Tibial nerve (tissue), 4 donors: ENCODE measurements at regions not wholly inside any gene's neighbourhood (a gene's known extent, or its start where the extent isn't known, plus 50 kb on each side); places are given as distances from the start of the nearest gene placed in this dataset.

Experiments used
- DNase-seq, 2 donors: peaks; one replicate each; pipeline ENCODE4 v3.0.0-alpha.2; 2019; ENCODE audit warnings: low spot score in 2 of 2
- H3K27ac ChIP-seq, 4 donors: fragments of 200-600 bp; sonication (generic) in 3 of 4; one replicate each; pipeline ENCODE4 v1.5.1; 2017 to 2019; ENCODE audit warnings: mild to moderate bottlenecking in 1 of 4
- H3K27me3 ChIP-seq, 2 donors: fragments of 200-600 bp; sonication (generic) in 1 of 2; one replicate each; pipeline versions ENCODE4 v1.5.1 to v1.6.0; 2017 to 2019
- H3K36me3 ChIP-seq, 3 donors: fragments of 200-600 bp; sonication (generic); one replicate each; pipeline ENCODE4 v1.5.1; 2018 to 2019
- H3K4me1 ChIP-seq, 4 donors: fragments of 200-600 bp; sonication (generic) in 3 of 4; one replicate each; pipeline ENCODE4 v1.5.1; 2017 to 2019
- H3K4me3 ChIP-seq, 4 donors: fragments of 200-600 bp; sonication (generic) in 3 of 4; one replicate each; pipeline ENCODE4 v1.5.1; 2017 to 2019; ENCODE audit warnings: mild to moderate bottlenecking in 1 of 4, moderate library complexity in 1 of 4
- H3K9me3 ChIP-seq, 4 donors: fragments of 200-600 bp; sonication (generic) in 3 of 4; one replicate each; pipeline ENCODE4 v1.5.1; 2017 to 2019
- EP300 ChIP-seq, 2 donors: sonication (generic); formaldehyde crosslinking; IDR thresholded peaks; one replicate each; pipeline ENCODE4 v1.6.1; 2017; ENCODE audit warnings: antibody characterized with exemption in 2 of 2, mild to moderate bottlenecking in 1 of 2
- POLR2A ChIP-seq, 2 donors: fragments of 450-650 bp; IDR thresholded peaks; one replicate each; pipeline ENCODE4 v1.6.1; 2017; ENCODE audit warnings: antibody characterized with exemption in 2 of 2, mild to moderate bottlenecking in 2 of 2, moderate library complexity in 2 of 2
- WGBS, 2 donors: methylation state at CpG; one replicate each; pipeline ENCODE4 v1.1.5; 2018; 5-methylcytosine and 5-hydroxymethylcytosine counted together
- TF ChIP-seq, protein P1 (sequence below), 5 experiments: fragments of 200-600 bp in 3 of 5; fragments of 450-650 bp in 2 of 5; sonication (generic) in 3 of 5; IDR thresholded peaks; one replicate each; pipeline ENCODE4 v1.5.1; 2016 to 2019; ENCODE audit warnings: antibody characterized with exemption in 5 of 5, mild to moderate bottlenecking in 3 of 5, moderate library complexity in 2 of 5

DNA sequence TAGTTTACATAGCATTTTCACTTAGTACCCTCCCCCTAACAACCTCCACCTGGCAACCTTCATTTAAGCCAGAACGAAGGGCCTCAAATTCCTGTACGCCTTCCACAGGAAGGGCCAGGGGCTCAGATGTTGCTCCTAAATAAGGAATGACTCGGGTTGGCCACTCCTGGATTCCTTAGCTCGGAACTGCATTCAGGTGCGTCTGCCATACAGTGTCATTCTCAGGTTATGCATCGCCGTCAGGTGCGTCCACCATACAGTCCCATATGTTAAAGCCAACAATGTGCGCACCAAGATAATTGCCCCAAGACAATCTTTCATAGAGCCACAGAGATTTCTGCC is 53.5 kb upstream of the USP3 start:
- 95% methylated on average over 9 of the region's 9 CpGs for WGBS, 2 donors

DNA sequence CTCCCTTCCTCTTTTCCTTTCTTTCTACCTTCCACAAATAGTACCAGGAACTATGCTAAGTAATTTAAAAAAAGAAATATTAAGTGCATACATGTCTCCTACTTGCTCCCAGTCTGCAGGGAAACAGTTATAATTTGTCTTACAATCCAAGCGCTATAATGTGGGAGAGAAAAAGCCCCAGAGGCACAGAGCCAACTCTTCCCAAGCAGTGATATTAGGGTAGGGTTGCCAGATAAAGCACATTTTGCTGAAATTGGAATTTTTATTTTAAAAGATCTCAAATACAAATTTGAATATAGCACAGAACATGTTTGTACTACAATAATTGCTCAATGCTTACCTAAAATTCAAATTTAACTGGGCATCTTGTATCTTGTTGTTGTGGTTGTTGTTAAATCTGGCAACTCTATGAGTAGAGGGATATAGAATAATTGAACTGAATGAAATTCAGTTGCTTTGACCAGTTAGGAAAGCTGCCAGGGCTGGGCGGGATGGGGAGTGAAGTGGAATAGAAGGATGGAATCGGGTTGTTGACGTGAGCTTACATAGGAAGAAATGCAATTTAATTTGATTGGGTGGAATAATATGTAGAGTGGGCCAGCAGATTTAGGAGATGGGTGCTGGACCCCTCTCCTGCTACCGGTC is 52.6 kb upstream of the USP3 start:
- Histone ChIP-seq H3K4me3 (no peak overlapping the region), H3K27ac (no peak overlapping the region), H3K27me3 (no peaks in the 10 kb centered on the region), H3K9me3 (no peaks in the 10 kb centered on the region), H3K36me3 (no peaks in the 10 kb centered on the region), H3K4me1 (peaks cover 0 to 14% (median 3%) of the 10 kb centered on the region in 4 donors)
- TF ChIP-seq, protein P1, sequence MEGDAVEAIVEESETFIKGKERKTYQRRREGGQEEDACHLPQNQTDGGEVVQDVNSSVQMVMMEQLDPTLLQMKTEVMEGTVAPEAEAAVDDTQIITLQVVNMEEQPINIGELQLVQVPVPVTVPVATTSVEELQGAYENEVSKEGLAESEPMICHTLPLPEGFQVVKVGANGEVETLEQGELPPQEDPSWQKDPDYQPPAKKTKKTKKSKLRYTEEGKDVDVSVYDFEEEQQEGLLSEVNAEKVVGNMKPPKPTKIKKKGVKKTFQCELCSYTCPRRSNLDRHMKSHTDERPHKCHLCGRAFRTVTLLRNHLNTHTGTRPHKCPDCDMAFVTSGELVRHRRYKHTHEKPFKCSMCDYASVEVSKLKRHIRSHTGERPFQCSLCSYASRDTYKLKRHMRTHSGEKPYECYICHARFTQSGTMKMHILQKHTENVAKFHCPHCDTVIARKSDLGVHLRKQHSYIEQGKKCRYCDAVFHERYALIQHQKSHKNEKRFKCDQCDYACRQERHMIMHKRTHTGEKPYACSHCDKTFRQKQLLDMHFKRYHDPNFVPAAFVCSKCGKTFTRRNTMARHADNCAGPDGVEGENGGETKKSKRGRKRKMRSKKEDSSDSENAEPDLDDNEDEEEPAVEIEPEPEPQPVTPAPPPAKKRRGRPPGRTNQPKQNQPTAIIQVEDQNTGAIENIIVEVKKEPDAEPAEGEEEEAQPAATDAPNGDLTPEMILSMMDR (IDR thresholded peaks at IDR 0.05): no peak
- TF ChIP-seq EP300 (IDR thresholded peaks at IDR 0.05): no peak
- no peak for TF ChIP-seq POLR2A (IDR thresholded peaks at IDR 0.05)
- 83 to 91% methylated on average over 5 of the region's 5 CpGs for WGBS, 2 donors
- no peak for DNase-seq

More for the DNA sequence above, 53.5 kb upstream of the USP3 start:
- no peak overlapping the region for H3K4me3 ChIP-seq
- H3K27ac ChIP-seq: no peak overlapping the region
- H3K27me3 ChIP-seq: no peaks in the 10 kb centered on the region
- H3K9me3 ChIP-seq: no peaks in the 10 kb centered on the region
- H3K4me1 ChIP-seq: peaks cover 0 to 14% (median 3%) of the 10 kb centered on the region in 4 donors
- H3K36me3 ChIP-seq: no peaks in the 10 kb centered on the region
- no peak for DNase-seq
- no peak for TF ChIP-seq POLR2A (IDR thresholded peaks at IDR 0.05)
- TF ChIP-seq EP300 (IDR thresholded peaks at IDR 0.05): no peak
- TF ChIP-seq, protein P1 (IDR thresholded peaks at IDR 0.05): no peak

DNA sequence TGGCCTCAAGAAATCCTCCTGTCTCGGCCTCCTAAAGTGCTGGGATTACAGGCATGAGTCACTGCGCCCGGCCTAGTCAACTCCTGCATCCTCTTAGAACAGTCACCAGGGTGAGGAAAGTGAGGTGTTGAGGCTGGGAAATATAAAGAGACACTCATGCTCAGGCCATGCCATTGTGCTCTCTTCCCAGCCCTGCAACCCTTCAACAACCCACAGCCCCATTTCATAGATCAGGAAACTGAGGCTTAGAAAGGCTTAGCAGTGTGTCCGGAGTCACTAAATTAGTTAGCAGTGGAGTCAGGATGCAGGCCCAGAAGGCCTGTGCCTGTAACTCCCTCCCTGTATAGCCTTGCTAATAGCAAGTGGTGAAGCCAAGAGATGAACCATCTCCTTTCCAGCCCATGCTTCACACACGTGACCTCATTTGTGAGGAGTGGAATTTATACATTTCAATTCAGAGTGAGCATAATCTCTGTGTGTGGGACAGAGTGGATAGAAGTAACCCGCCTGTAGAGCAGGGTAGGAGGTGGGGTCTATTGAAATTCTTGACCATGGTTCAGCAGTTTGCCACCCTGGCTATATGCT is 51.7 kb upstream of the USP3 start:
- DNase-seq: no peak
- Histone ChIP-seq H3K4me3 (no peak overlapping the region), H3K9me3 (no peaks in the 10 kb centered on the region), H3K36me3 (no peaks in the 10 kb centered on the region), H3K4me1 (peaks cover 0 to 14% (median 3%) of the 10 kb centered on the region in 4 donors), H3K27me3 (no peaks in the 10 kb centered on the region), H3K27ac (no peak overlapping the region)
- 85 to 89% methylated on average over 6 of the region's 6 CpGs for WGBS, 2 donors
- TF ChIP-seq EP300 (IDR thresholded peaks at IDR 0.05) (no peak), POLR2A (IDR thresholded peaks at IDR 0.05) (no peak)
- TF ChIP-seq, protein P1 (IDR thresholded peaks at IDR 0.05): no peak

DNA sequence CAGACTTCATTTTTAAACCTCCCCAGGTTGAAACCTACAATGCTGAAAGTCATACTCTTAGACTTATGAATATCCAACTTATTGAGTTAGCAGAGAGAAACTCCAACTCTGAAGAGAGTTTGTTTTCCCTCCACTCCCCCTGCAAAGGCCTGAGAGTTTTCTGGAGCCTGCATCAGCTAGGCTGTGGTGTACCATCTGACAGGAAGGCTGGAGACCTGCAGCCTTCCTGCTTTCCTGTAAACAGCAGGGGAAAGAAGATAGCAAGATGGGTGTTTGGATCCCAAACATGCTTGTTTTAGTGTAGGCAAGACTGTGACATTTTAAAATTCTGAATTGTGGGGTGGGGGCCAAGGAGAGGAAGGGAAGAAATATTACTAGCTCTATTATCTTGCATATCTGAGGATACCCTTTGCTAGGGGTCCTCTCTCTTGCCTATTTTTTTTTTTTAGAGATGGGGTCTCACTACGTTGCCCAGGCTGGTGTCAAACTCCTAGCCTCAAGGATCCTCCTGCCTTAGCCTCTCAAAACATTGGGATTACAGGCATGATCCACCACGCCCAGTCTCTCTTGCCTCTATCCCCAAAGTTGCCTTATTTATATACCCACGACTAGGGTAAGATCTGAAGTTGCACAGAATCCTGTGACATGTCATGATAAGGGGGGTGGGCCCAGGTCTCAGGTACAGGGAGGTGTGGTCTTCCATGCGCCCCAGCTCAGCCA is 51.0 kb upstream of the USP3 start:
- TF ChIP-seq, protein P1 (IDR thresholded peaks at IDR 0.05): no peak
- TF ChIP-seq POLR2A (IDR thresholded peaks at IDR 0.05): no peak
- no peak for TF ChIP-seq EP300 (IDR thresholded peaks at IDR 0.05)
- Histone ChIP-seq H3K4me3 (no peak overlapping the region), H3K36me3 (no peaks in the 10 kb centered on the region), H3K9me3 (peaks cover 0 to under 1% (median 0%) of the 10 kb centered on the region in 4 donors), H3K4me1 (peaks cover 0 to 8% (median 3%) of the 10 kb centered on the region in 4 donors), H3K27me3 (no peaks in the 10 kb centered on the region), H3K27ac (no peak overlapping the region)
- WGBS, 2 donors: 88 to 95% methylated on average over 4 of the region's 4 CpGs
- no peak for DNase-seq
